ENCODE measurements at regions not wholly inside any gene's neighbourhood (a gene's known extent, or its start where the extent isn't known, plus 50 kb on each side); places are given as distances from the start of the nearest gene placed in this dataset.

DNA sequence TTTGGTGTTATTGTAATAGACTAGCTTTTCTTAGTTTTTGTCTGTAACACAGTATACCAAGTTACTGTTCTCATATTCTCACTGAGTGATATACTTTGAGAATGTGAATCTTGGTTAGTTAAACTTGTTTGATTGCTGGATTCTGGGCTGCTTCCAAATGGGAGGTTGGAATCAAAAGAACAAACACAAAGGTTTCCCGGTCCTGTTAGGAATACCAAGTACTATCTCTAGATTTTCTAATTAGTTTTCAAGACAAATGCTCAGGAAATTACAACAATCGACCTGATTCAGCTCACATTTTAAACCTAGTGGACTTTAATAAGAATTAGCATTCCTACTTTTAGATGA is 244.3 kb downstream of the CSNK1G3 start:
- intact Hi-C loops (cut with DNase I): no loop called here
- Histone ChIP-seq H3K4me3 (no peak overlapping the region), H3K9ac (ENCODE audit: low read depth in 2 of 2, low read length in 2 of 2) (no peak overlapping the region), H3K4me1 (no peaks in the 10 kb centered on the region), H3K9me3 (no peaks in the 10 kb centered on the region), H3K36me3 (no peaks in the 10 kb centered on the region), H3K27ac (no peak overlapping the region), H3K27me3 (no peaks in the 10 kb centered on the region)
- DNase-seq: no peak
- TF ChIP-seq, protein P1, sequence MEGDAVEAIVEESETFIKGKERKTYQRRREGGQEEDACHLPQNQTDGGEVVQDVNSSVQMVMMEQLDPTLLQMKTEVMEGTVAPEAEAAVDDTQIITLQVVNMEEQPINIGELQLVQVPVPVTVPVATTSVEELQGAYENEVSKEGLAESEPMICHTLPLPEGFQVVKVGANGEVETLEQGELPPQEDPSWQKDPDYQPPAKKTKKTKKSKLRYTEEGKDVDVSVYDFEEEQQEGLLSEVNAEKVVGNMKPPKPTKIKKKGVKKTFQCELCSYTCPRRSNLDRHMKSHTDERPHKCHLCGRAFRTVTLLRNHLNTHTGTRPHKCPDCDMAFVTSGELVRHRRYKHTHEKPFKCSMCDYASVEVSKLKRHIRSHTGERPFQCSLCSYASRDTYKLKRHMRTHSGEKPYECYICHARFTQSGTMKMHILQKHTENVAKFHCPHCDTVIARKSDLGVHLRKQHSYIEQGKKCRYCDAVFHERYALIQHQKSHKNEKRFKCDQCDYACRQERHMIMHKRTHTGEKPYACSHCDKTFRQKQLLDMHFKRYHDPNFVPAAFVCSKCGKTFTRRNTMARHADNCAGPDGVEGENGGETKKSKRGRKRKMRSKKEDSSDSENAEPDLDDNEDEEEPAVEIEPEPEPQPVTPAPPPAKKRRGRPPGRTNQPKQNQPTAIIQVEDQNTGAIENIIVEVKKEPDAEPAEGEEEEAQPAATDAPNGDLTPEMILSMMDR (IDR thresholded peaks at IDR 0.05): no peak

DNA sequence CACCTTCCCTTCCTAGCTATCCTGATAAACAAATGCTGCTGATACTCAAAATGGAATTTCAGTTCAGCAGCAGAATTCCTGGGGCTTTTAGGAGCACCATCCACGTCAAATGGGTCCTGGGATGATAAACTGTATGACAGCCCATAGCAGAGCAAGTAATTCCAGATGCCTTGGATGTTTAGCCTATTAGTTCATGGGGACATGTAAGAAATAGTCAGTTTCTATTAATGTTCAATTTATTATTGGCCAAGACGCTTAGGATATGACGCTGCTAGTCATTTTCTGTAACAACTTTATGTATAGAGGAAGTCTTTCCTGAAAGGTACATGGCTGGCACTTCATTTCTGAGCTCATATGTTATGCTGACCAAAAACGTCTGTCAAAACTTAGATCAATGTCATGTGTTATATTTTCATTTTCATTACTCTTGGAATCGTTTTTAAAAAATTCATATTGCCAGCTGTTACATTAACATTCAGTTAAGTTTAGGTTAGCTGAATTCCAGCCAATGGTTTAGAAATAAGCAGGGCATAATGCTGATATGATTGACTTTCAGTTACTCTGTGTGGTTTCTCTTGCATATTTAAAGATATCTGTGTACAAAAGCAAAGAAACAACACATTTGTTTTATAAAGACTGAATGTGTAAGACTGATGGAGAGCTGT is 243.8 kb downstream of the CSNK1G3 start:
- no peak overlapping the region for H3K9ac ChIP-seq (ENCODE audit: low read depth in 2 of 2, low read length in 2 of 2)
- no peaks in the 10 kb centered on the region for H3K9me3 ChIP-seq
- no peak overlapping the region for H3K4me3 ChIP-seq
- no peaks in the 10 kb centered on the region for H3K27me3 ChIP-seq
- intact Hi-C loops (cut with DNase I): no loop called here
- DNase-seq: no peak
- no peaks in the 10 kb centered on the region for H3K36me3 ChIP-seq
- no peaks in the 10 kb centered on the region for H3K4me1 ChIP-seq
- TF ChIP-seq, protein P1 (IDR thresholded peaks at IDR 0.05): no peak
- no peak overlapping the region for H3K27ac ChIP-seq

DNA sequence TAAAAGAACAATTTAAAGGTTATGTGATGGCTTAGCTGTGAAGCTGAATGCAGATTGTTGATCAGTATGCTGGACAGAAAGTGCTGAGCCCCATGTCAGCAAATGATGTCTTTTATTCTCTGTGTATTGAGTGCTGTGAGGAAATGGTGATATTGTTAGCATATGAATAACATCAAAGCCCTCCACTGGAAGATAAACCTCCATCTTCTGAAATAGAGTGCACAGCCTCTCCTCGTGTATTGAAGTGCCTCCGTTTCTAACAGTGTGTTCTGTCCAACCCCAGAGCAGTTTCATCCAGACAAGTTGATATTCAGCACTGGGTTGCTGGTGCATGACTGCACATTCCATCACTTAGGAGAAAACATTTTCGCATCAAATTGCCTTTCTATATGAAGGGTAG is 242.9 kb downstream of the CSNK1G3 start:
- Histone ChIP-seq H3K9me3 (no peaks in the 10 kb centered on the region), H3K27me3 (no peaks in the 10 kb centered on the region), H3K36me3 (no peaks in the 10 kb centered on the region), H3K27ac (no peak overlapping the region), H3K4me1 (no peaks in the 10 kb centered on the region), H3K4me3 (no peak overlapping the region), H3K9ac (ENCODE audit: low read depth in 2 of 2, low read length in 2 of 2) (no peak overlapping the region)
- TF ChIP-seq, protein P1 (IDR thresholded peaks at IDR 0.05): no peak
- intact Hi-C loops (cut with DNase I): no loop called here
- no peak for DNase-seq

GRCh38 chr5:123753937-123754891 is 242.2 kb downstream of the CSNK1G3 start:
- DNase-seq: no peak

DNA sequence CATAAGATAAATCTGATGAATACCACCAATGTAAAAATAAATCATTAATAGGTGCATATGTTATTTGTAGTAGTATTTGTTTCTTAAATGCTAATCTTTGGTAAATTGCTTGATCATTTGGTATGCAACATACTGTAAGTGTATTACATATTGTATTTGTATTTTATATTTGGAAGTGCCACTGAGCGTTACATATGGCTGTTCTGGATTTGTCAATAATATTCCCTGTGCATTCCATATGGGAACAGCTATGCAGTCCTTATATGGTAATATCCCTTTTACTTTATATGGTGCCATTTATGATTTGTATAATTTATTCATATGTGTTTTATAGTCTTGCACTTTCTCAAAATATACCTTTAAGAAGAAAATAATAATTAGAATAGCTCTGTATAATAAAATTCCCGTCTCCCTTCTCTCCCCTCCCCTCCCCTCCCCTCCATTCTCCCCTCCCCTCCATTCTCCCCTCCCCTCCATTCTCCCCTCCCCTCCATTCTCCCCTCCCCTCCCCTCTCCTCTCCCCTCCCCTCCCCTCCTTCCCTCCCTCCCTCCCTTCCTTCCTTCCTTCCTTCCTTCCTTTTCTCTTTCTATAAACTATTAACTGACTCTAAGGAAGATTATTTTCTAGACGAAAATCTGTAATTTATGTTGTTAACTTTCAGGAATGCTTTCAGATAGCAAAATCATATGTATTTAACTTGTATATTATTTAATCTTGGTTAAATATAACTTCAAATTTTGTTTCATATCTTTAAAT is 241.4 kb downstream of the CSNK1G3 start:
- H3K4me1 ChIP-seq: no peaks in the 10 kb centered on the region
- H3K4me3 ChIP-seq: no peak overlapping the region
- TF ChIP-seq, protein P1 (IDR thresholded peaks at IDR 0.05): no peak
- intact Hi-C loops (cut with DNase I): no loop called here
- no peak for DNase-seq
- no peak overlapping the region for H3K9ac ChIP-seq (ENCODE audit: low read depth in 2 of 2, low read length in 2 of 2)
- no peak overlapping the region for H3K27ac ChIP-seq
- no peaks in the 10 kb centered on the region for H3K9me3 ChIP-seq
- no peaks in the 10 kb centered on the region for H3K36me3 ChIP-seq
- no peaks in the 10 kb centered on the region for H3K27me3 ChIP-seq

More at GRCh38 chr5:123753937-123754891, 242.2 kb downstream of the CSNK1G3 start:
- no peaks in the 10 kb centered on the region for H3K36me3 ChIP-seq
- H3K4me1 ChIP-seq: no peaks in the 10 kb centered on the region
- no peak overlapping the region for H3K9ac ChIP-seq (ENCODE audit: low read depth in 2 of 2, low read length in 2 of 2)
- H3K9me3 ChIP-seq: no peaks in the 10 kb centered on the region
- H3K27ac ChIP-seq: no peak overlapping the region
- intact Hi-C loops (cut with DNase I): no loop called here
- H3K4me3 ChIP-seq: no peak overlapping the region
- no peaks in the 10 kb centered on the region for H3K27me3 ChIP-seq
- TF ChIP-seq, protein P1 (IDR thresholded peaks at IDR 0.05): no peak

Data from colonic mucosa (tissue), 4 donors.